Hindlimb muscle (tissue), 1 donor: ENCODE measurements at regions not wholly inside any gene's neighbourhood (a gene's known extent, or its start where the extent isn't known, plus 50 kb on each side); places are given as distances from the start of the nearest gene placed in this dataset.

ENCODE experiments used
- DNase-seq: peaks from one replicate; pipeline ENCODE4 v3.0.0-alpha.2; 2013

- peak; percentile 15 for DNase-seq
Measured at GRCh38 chrX:34875204-34875603, 67.4 kb upstream of the FAM47B start.

DNA sequence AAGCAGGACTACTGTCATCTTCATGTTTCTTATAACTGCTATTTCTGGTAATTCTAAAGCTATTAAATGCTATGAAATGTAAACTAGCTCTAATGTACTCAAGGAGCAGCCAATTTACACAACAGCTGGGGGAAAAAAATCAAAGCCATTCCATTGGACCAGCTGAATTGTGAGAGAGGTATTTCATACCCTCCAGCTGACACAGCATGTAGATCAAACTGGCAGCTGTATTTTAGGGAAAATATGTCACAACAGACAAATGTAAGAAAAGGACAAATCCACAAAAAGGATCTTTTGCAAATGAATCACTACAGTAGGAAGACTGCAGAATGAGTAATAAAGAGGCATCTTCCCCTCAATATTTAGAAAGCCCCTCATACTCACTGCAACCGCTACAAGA, 65.2 kb upstream of the FAM47B start:
- DNase-seq = no peak

DNA sequence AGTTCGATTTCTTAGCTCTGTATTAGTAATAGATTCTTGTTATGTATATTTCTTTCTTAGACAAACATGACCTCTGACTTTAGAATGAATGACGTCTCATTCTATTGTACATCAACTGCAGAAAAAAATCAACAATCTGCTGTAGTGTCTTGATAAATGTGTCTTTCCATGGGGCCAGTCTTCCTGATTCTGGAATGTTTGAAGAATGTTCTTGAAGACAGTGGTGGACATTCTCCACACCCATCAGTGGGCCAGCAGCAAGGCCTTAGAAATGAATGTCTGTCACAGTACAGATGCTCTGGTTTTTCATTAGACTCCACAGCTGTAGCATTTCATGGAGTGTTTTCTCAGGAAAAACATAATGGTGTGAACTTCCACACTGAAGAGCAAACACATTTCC, 63.2 kb upstream of the FAM47B start:
- DNase-seq = no peak

GRCh38 chrX:34879886-34880285, 62.7 kb upstream of the FAM47B start:
- DNase-seq = no peak

DNA sequence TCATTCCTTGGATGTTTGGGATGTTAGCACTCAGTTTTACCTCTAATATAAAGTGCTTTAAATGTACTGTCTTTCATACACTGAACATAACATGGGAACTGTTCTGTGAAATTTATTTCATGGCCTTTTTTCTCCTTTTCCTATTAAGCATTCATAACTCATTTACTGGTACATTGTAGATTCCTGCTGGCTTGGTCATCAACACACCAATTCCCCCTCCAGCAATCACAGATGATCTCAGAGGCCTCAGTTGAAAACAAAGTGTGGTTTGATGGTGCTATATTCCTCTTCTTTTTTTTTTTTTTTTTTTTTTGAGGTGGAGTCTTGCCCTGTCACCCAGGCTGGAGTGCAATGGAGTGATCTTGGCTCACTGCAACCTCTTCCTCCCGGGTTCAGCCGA, 61.9 kb upstream of the FAM47B start:
- no peak for DNase-seq

DNA sequence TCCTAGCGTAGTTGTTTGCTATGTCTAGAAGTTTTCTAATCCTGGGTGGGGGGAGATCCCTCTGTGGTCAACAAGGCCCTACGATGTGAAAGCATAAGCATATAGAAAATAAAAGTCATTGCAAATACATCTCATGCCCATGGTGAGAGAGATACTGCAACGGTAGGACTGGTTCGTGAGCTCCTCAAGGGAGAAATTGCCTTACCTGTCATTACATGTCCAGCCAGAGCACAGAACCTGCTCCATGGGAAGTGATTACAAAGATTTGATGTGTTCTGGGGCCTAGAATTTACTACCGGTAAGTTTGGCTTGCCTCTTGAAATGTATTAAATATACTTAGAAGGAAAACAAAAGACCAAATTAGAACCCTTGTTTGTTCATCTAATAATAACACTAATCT, 60.9 kb upstream of the FAM47B start:
- DNase-seq = no peak

GRCh38 chrX:34884817-34885216, 57.8 kb upstream of the FAM47B start:
- DNase-seq = no peak

DNA sequence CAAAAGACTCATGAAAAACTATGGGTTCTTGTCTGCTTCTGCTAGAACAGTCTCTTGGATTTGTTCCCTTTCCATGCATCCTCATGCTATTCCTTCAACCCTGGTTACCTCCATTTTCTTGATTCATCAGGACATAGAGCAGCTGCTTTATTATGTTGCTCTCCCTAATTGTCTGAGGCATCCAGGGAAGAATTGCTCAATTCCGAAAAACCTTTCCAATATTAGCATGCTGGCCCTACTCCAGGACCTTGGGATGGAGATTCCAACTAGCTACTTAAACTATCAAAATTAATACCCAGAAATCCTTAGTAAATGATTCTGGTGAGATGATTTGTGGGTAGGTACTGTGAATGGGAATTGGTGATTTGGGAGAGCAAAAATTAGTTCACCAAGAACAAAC, 56.6 kb upstream of the FAM47B start:
- DNase-seq = no peak

GRCh38 chrX:34891391-34891790, 51.2 kb upstream of the FAM47B start:
- DNase-seq = no peak
